ENCODE measurements at regions not wholly inside any gene's neighbourhood (a gene's known extent, or its start where the extent isn't known, plus 50 kb on each side); places are given as distances from the start of the nearest gene placed in this dataset.

- TF ChIP-seq, protein P1, sequence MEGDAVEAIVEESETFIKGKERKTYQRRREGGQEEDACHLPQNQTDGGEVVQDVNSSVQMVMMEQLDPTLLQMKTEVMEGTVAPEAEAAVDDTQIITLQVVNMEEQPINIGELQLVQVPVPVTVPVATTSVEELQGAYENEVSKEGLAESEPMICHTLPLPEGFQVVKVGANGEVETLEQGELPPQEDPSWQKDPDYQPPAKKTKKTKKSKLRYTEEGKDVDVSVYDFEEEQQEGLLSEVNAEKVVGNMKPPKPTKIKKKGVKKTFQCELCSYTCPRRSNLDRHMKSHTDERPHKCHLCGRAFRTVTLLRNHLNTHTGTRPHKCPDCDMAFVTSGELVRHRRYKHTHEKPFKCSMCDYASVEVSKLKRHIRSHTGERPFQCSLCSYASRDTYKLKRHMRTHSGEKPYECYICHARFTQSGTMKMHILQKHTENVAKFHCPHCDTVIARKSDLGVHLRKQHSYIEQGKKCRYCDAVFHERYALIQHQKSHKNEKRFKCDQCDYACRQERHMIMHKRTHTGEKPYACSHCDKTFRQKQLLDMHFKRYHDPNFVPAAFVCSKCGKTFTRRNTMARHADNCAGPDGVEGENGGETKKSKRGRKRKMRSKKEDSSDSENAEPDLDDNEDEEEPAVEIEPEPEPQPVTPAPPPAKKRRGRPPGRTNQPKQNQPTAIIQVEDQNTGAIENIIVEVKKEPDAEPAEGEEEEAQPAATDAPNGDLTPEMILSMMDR (IDR thresholded peaks at IDR 0.05 in 4 of 5, conservative IDR thresholded peaks at IDR 0.05 in 1 of 5) = no peak
- no peak for TF ChIP-seq POLR2A (IDR thresholded peaks at IDR 0.05)
Observed at GRCh38 chr7:42468471-42468870, 231.5 kb upstream of the GLI3 start.

All from gastrocnemius medialis (tissue), 4 donors.